Uterus (tissue), 2 donors: ENCODE measurements at regions not wholly inside any gene's neighbourhood (a gene's known extent, or its start where the extent isn't known, plus 50 kb on each side); places are given as distances from the start of the nearest gene placed in this dataset.
"Not testable (repeated sequence)": the region's sequence is repeated elsewhere in the genome, so short reads cannot be mapped to it uniquely, and the experiment has no call there.

Experiments
- POLR2A ChIP-seq, 2 donors: fragments of 450-650 bp; IDR thresholded peaks; one replicate each; pipeline ENCODE4 v1.6.1; 2016; ENCODE audit warnings: antibody characterized with exemption in 2 of 2, mild to moderate bottlenecking in 1 of 2, moderate library complexity in 1 of 2
- TF ChIP-seq, protein P1 (sequence below), 4 experiments: fragments of 200-600 bp in 2 of 4; fragments of 450-650 bp in 2 of 4; sonication (generic) in 2 of 4; IDR thresholded peaks; one replicate each; pipeline ENCODE4 v1.5.1; 2016 to 2019; ENCODE audit warnings: antibody characterized with exemption in 4 of 4, mild to moderate bottlenecking in 2 of 4, moderate library complexity in 1 of 4

DNA sequence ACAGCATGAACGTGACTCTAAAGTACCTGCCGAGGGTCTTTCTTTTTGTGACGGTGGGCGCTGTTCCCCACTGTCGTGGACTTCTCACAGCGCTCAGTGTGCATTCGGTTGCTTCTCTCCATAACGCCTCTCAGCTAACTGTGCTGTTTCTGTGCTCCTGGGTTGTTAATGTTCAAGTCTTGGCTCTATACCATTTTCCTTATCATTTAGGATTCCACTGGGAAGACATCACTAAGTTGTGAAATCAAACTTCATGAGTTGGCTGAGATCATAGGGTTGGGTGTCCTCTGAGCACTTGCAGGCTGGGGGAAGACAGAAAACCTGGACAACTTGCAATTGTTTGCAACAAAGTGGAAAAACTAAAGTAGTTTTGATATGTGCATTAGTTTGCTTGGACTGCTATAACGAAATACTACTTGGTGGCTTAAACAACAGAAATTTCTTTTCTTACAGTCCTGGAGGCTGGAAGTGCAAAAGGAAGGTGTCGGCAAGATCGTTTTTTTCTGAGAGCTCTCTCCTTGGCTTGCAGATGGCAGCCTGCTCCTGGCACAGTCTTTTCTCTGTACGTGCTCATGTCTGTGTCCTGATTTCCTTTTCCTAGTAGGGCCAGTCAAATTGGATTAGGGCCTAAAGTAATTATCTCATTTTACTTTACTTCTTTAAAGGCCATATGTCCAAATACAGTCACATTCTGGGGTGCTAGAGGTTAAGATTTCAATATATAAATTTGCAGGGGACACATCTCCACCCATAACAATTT is 270.0 kb upstream of the PLGLB2 start:
- TF ChIP-seq, protein P1, sequence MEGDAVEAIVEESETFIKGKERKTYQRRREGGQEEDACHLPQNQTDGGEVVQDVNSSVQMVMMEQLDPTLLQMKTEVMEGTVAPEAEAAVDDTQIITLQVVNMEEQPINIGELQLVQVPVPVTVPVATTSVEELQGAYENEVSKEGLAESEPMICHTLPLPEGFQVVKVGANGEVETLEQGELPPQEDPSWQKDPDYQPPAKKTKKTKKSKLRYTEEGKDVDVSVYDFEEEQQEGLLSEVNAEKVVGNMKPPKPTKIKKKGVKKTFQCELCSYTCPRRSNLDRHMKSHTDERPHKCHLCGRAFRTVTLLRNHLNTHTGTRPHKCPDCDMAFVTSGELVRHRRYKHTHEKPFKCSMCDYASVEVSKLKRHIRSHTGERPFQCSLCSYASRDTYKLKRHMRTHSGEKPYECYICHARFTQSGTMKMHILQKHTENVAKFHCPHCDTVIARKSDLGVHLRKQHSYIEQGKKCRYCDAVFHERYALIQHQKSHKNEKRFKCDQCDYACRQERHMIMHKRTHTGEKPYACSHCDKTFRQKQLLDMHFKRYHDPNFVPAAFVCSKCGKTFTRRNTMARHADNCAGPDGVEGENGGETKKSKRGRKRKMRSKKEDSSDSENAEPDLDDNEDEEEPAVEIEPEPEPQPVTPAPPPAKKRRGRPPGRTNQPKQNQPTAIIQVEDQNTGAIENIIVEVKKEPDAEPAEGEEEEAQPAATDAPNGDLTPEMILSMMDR (IDR thresholded peaks at IDR 0.05): not testable (repeated sequence)
- not testable (repeated sequence) for TF ChIP-seq POLR2A (IDR thresholded peaks at IDR 0.05)
